MM.1S (cell line): ENCODE measurements at regions not wholly inside any gene's neighbourhood (a gene's known extent, or its start where the extent isn't known, plus 50 kb on each side); places are given as distances from the start of the nearest gene placed in this dataset.

Experiments
- CTCF ChIP-seq: fragments of 300-600 bp; sonication (generic); IDR thresholded peaks from 2 replicates; pipeline ENCODE4 v1.5.1; 2016; ENCODE audit warnings: antibody characterized with exemption, low read length, mixed read lengths
- EZH2 ChIP-seq: fragments of 300-600 bp; sonication (generic); optimal IDR thresholded peaks from 2 replicates; pipeline ENCODE3; 2017; ENCODE audit warnings: low read depth, mild to moderate bottlenecking, antibody characterized with exemption, low read length, mixed read lengths
- EZH2phosphoT487 ChIP-seq: fragments of 300-600 bp; sonication (generic); IDR thresholded peaks from 2 replicates; pipeline ENCODE4 v1.6.1; 2018; ENCODE audit warnings: antibody characterized with exemption, low read length

- TF ChIP-seq CTCF: no peak
- TF ChIP-seq EZH2: no peak
- TF ChIP-seq EZH2phosphoT487: no peak
Observed at GRCh38 chr4:29680644-29681043, 1039.5 kb upstream of the PCDH7 start.
